ENCODE measurements at regions not wholly inside any gene's neighbourhood (a gene's known extent, or its start where the extent isn't known, plus 50 kb on each side); places are given as distances from the start of the nearest gene placed in this dataset.

GRCh38 chr2:8152392-8153257 lies 529.2 kb upstream of the ID2 start:
- H3K4me2 ChIP-seq = peak overlapping the region; percentile 36 to 79 (median 68)
- no peaks in the 10 kb centered on the region for H3K36me3 ChIP-seq
- H4K20me1 ChIP-seq = no peaks in the 10 kb centered on the region
- H3K9ac ChIP-seq = no peak overlapping the region
- peaks cover 21 to 34% (median 32%) of the 10 kb centered on the region in 10 experiments for H3K4me1 ChIP-seq
- peaks cover 0 to 10% (median 0%) of the 10 kb centered on the region in 11 experiments; a peak in 5 of 22 replicates for H3K9me3 ChIP-seq (replicated peaks in 1 of 11)
- TF ChIP-seq Cebpa-rat (IDR thresholded peaks at IDR 0.05) = no peak
- no peak overlapping the region for H3K27ac ChIP-seq
- no peaks in the 10 kb centered on the region for H3K27me3 ChIP-seq
- no peak overlapping the region for H3K4me3 ChIP-seq

- Histone ChIP-seq H3K9ac (no peak overlapping the region), H3K4me2 (peak overlapping the region; percentile 36 to 79 (median 68); a peak in 21 of 22 replicates)
Observed at GRCh38 chr2:8153258-8153718, 528.6 kb upstream of the ID2 start.

GRCh38 chr2:8154270-8154669 lies 527.6 kb upstream of the ID2 start:
- Histone ChIP-seq H3K36me3 (no peaks in the 10 kb centered on the region), H3K9me3 (replicated peaks in 1 of 11) (peaks cover 0 to 10% (median 0%) of the 10 kb centered on the region in 11 experiments; a peak in 5 of 22 replicates), H3K9ac (no peak overlapping the region), H3K27ac (0 out of 22 replicates have a peak overlapping the region, but pooled peaks of 3 of the 11 experiments have one; percentile 22 to 38 (median 27)), H3K4me3 (no peak overlapping the region), H3K27me3 (no peaks in the 10 kb centered on the region), H4K20me1 (no peaks in the 10 kb centered on the region), H3K4me2 (peak overlapping the region; percentile 35 to 76 (median 56)), H3K4me1 (peaks cover 21 to 36% (median 33%) of the 10 kb centered on the region in 10 experiments)
- no peak for TF ChIP-seq Cebpa-rat (IDR thresholded peaks at IDR 0.05)

More at GRCh38 chr2:8153258-8153718, 528.6 kb upstream of the ID2 start:
- no peaks in the 10 kb centered on the region for H3K36me3 ChIP-seq
- H3K27ac ChIP-seq = no peak overlapping the region
- H3K4me1 ChIP-seq = peaks cover 21 to 34% (median 32%) of the 10 kb centered on the region in 10 experiments
- H3K9me3 ChIP-seq (replicated peaks in 1 of 11) = peaks cover 0 to 10% (median 0%) of the 10 kb centered on the region in 11 experiments; a peak in 5 of 22 replicates
- H4K20me1 ChIP-seq = no peaks in the 10 kb centered on the region
- H3K27me3 ChIP-seq = no peaks in the 10 kb centered on the region
- no peak overlapping the region for H3K4me3 ChIP-seq
- no peak for TF ChIP-seq Cebpa-rat (IDR thresholded peaks at IDR 0.05)

GRCh38 chr2:8154936-8155335 lies 526.9 kb upstream of the ID2 start:
- no peak for TF ChIP-seq Cebpa-rat (IDR thresholded peaks at IDR 0.05)
- Histone ChIP-seq H3K4me2 (peak overlapping the region; percentile 35 to 76 (median 56)), H3K27me3 (no peaks in the 10 kb centered on the region), H3K9ac (no peak overlapping the region), H3K4me3 (no peak overlapping the region), H4K20me1 (no peaks in the 10 kb centered on the region), H3K9me3 (replicated peaks in 1 of 11) (peaks cover 0 to 10% (median 0%) of the 10 kb centered on the region in 11 experiments; a peak in 5 of 22 replicates), H3K27ac (no peak overlapping the region), H3K36me3 (no peaks in the 10 kb centered on the region), H3K4me1 (peaks cover 22 to 42% (median 40%) of the 10 kb centered on the region in 10 experiments)

- peaks cover 18 to 40% (median 34%) of the 10 kb centered on the region in 10 experiments for H3K4me1 ChIP-seq
- no peak overlapping the region for H3K9ac ChIP-seq
- H3K4me2 ChIP-seq = no peak overlapping the region
- no peaks in the 10 kb centered on the region for H4K20me1 ChIP-seq
- TF ChIP-seq Cebpa-rat (IDR thresholded peaks at IDR 0.05) = no peak
- H3K27me3 ChIP-seq = no peaks in the 10 kb centered on the region
- no peak overlapping the region for H3K4me3 ChIP-seq
- peaks cover 0 to 10% (median 0%) of the 10 kb centered on the region in 11 experiments; a peak in 4 of 22 replicates for H3K9me3 ChIP-seq (replicated peaks in 1 of 11)
- H3K27ac ChIP-seq = no peak overlapping the region
- H3K36me3 ChIP-seq = no peaks in the 10 kb centered on the region
Observed at GRCh38 chr2:8157621-8158430, 524.0 kb upstream of the ID2 start.

- H3K4me3 ChIP-seq = no peak overlapping the region
- H3K4me2 ChIP-seq = no peak overlapping the region
- H3K9me3 ChIP-seq (replicated peaks in 1 of 11) = peaks cover 0 to 10% (median 0%) of the 10 kb centered on the region in 11 experiments; a peak in 4 of 22 replicates
- H3K4me1 ChIP-seq = peaks cover 10 to 31% (median 25%) of the 10 kb centered on the region in 10 experiments; a peak in 19 of 20 replicates
- no peak for TF ChIP-seq Cebpa-rat (IDR thresholded peaks at IDR 0.05)
- H3K27ac ChIP-seq = no peak overlapping the region
- no peaks in the 10 kb centered on the region for H3K36me3 ChIP-seq
- no peaks in the 10 kb centered on the region for H3K27me3 ChIP-seq
- H4K20me1 ChIP-seq = no peaks in the 10 kb centered on the region
- no peak overlapping the region for H3K9ac ChIP-seq
Observed at GRCh38 chr2:8158711-8159110, 523.1 kb upstream of the ID2 start.

- TF ChIP-seq Cebpa-rat (IDR thresholded peaks at IDR 0.05) = no peak
- H3K4me2 ChIP-seq = peak overlapping the region in 6 of 11 experiments; percentile 4 to 36 (median 22); a peak in 6 of 22 replicates
- H3K4me1 ChIP-seq = peaks cover 8 to 25% (median 19%) of the 10 kb centered on the region in 10 experiments; a peak in 19 of 20 replicates
- H3K27ac ChIP-seq = peak overlapping the region in 1 of 11 experiments; percentile 45; a peak in 1 of 22 replicates
- H3K36me3 ChIP-seq = no peaks in the 10 kb centered on the region
- H3K9ac ChIP-seq = no peak overlapping the region
- H3K4me3 ChIP-seq = no peak overlapping the region
- no peaks in the 10 kb centered on the region for H4K20me1 ChIP-seq
- no peaks in the 10 kb centered on the region for H3K27me3 ChIP-seq
- H3K9me3 ChIP-seq (replicated peaks in 1 of 11) = peaks cover 0 to 10% (median 0%) of the 10 kb centered on the region in 11 experiments; a peak in 4 of 22 replicates
Observed at GRCh38 chr2:8159211-8159965, 522.5 kb upstream of the ID2 start.

GRCh38 chr2:8159966-8160603 lies 521.8 kb upstream of the ID2 start:
- Histone ChIP-seq H3K4me3 (no peak overlapping the region), H3K4me2 (peak overlapping the region in 8 of 11 experiments; percentile 4 to 36 (median 18); a peak in 7 of 22 replicates), H3K36me3 (no peaks in the 10 kb centered on the region), H3K9ac (no peak overlapping the region), H3K27me3 (no peaks in the 10 kb centered on the region), H4K20me1 (no peaks in the 10 kb centered on the region), H3K9me3 (replicated peaks in 1 of 11) (peaks cover 0 to 13% (median 0%) of the 10 kb centered on the region in 11 experiments; a peak in 4 of 22 replicates), H3K4me1 (peaks cover under 1 to 18% (median 12%) of the 10 kb centered on the region in 10 experiments; a peak in 17 of 20 replicates), H3K27ac (peak overlapping the region in 1 of 11 experiments; percentile 45; a peak in 1 of 22 replicates)
- TF ChIP-seq Cebpa-rat (IDR thresholded peaks at IDR 0.05) = no peak

Measured in BLaER1 treated with 17β-estradiol and CSF1 and Interleukin-3, amounts not matched to agents 10 nM and 100 nM (cell line).